H1 (cell line): ENCODE measurements at regions not wholly inside any gene's neighbourhood (a gene's known extent, or its start where the extent isn't known, plus 50 kb on each side); places are given as distances from the start of the nearest gene placed in this dataset.

ENCODE experiments used
- CBX5 ChIP-seq: fragments of 300-800, 300-1000 bp; sonication (generic); IDR thresholded peaks from 2 replicates; pipeline ENCODE4 v1.7.1; 2016; ENCODE audit warnings: antibody characterized with exemption, low read length, low read depth
- CTCF ChIP-seq, 3 experiments: IDR thresholded peaks; 1 replicate in 2 of 3; 2 replicates in 1 of 3; pipeline versions ENCODE4 v1.5.1 to v1.6.1; 2011; ENCODE audit warnings: low read length in 3 of 3, mild to moderate bottlenecking in 3 of 3, inconsistent platforms in 2 of 3, low read depth in 1 of 3, moderate library complexity in 1 of 3; ENCODE audit not compliant: insufficient read depth in 1 of 3; ENCODE audit errors: control extremely low read depth in 1 of 3

- no peak for TF ChIP-seq CTCF (IDR thresholded peaks at IDR 0.05; ENCODE audit: control extremely low read depth in 1 of 3, insufficient read depth in 1 of 3, low read depth in 1 of 3, low read length in 3 of 3)
- TF ChIP-seq CBX5, result no peak
Measured at GRCh38 chr15:81475471-81475870, 101.5 kb upstream of the TMC3 start.
